Fibroblast of mammary gland (primary cell): ENCODE measurements at regions not wholly inside any gene's neighbourhood (a gene's known extent, or its start where the extent isn't known, plus 50 kb on each side); places are given as distances from the start of the nearest gene placed in this dataset.

Experiments
- DNase-seq: peaks from one replicate; pipeline ENCODE4 v3.0.0-alpha.2; 2010; ENCODE audit warnings: low read depth
- H3K4me3 ChIP-seq: 2 replicates; pipeline ENCODE4 v1.5.1; 2011; ENCODE audit warnings: low read depth, mild to moderate bottlenecking, low read length, moderate library complexity; ENCODE audit not compliant: control insufficient read depth
- TF ChIP-seq, protein P1 (sequence below): conservative IDR thresholded peaks from 2 replicates; pipeline ENCODE4 v1.5.1; 2011; ENCODE audit warnings: low read depth, low read length, inconsistent platforms; ENCODE audit not compliant: control insufficient read depth, insufficient read depth

DNA sequence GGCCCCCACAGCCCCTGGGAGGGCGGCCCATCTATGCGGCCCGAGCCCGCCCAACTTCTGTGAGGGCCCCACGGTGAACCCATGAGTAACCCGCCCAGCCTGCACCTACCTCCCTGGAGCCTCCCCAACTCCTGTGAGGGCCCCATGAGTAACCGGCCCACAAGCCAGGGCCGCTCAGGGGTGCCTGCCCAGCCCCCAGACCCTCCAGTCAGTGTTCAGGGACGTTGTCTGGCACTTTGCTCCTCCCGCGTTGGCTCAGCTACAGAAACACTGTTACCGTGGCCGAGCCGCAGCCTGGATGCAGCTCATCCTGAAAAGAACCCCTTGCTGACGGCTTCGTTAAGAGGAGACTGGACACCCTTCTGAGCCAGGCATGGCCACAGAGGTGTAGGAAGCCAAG is 179.6 kb downstream of the BRD1 start:
- DNase-seq = no peak
- TF ChIP-seq, protein P1, sequence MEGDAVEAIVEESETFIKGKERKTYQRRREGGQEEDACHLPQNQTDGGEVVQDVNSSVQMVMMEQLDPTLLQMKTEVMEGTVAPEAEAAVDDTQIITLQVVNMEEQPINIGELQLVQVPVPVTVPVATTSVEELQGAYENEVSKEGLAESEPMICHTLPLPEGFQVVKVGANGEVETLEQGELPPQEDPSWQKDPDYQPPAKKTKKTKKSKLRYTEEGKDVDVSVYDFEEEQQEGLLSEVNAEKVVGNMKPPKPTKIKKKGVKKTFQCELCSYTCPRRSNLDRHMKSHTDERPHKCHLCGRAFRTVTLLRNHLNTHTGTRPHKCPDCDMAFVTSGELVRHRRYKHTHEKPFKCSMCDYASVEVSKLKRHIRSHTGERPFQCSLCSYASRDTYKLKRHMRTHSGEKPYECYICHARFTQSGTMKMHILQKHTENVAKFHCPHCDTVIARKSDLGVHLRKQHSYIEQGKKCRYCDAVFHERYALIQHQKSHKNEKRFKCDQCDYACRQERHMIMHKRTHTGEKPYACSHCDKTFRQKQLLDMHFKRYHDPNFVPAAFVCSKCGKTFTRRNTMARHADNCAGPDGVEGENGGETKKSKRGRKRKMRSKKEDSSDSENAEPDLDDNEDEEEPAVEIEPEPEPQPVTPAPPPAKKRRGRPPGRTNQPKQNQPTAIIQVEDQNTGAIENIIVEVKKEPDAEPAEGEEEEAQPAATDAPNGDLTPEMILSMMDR = no peak
- H3K4me3 ChIP-seq = no peak overlapping the region

DNA sequence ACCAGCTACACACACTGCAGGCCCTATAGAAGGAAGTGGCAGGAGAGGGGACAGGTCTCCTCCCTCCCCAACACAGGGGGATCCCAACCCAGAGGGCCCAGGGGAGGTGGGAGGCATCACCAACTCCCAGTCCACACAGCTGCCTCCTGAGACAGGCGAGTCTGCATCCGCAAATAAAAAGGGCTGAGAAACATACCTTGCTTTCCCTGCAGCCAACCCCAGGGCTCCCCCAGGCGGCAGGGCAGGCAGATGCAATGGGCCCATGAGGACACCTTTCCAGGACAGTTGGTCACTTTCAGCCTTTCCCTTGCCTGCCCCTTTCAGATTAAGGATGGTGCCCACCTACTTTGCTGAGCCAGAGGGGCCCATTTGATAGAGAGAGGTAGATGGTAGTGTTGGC is 180.0 kb downstream of the BRD1 start:
- TF ChIP-seq, protein P1 = no peak
- no peak overlapping the region for H3K4me3 ChIP-seq
- no peak for DNase-seq

DNA sequence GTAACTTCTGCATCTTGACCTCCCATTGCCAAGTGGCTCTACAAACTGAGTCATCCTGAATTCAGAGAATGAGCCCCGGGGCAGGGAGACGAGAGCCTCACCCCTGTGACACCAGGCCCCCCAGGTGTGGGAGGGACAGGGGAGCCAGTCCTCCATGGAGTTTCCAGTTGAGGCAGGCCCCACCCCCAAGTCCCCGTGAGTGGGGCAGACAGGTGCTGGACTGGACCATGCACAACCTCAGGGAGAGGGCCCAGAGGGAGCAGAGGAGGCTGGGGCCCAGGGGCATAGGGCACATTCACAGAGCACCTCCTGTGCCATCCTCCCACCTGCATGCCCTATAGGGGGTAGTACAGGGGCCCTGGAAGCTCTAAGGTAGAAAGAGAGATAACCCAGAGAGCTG is 180.8 kb downstream of the BRD1 start:
- H3K4me3 ChIP-seq = no peak overlapping the region
- DNase-seq = no peak
- TF ChIP-seq, protein P1 = no peak

DNA sequence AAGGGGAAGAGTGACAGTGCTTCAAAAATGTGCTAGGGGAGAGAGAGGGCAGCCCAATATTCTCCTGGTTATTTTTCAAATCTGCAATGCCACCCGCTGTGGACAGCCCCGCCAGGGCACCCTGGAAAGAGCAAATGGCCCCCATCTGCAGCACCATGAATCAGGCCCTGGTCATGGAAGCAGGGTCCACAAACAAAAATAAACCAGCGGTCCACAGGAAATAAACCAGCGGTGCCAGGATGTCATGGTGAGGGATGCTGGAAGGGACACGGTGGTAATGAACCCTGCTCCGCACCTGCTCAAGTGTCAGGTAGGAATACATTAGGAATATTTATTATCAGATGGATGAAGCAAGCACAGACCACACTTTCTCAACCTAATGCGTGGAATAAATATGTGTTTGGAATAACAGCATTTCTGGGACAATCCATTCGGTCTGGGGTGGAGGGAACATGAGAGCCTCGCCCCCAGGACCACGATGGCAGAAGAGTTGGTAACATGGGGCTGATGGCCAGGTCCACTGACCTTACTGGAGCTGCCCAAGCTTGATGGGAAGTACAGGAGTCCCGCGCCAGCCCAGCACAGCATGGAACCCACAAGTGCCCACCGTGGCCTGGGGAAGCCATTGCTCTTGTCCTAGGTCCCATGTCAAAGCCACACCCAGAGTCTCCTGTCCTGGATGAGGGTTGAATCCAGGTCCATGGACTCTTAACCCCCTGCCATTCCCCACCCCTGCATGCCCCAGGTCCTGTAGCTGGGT is 181.7 kb downstream of the BRD1 start:
- no peak overlapping the region for H3K4me3 ChIP-seq
- TF ChIP-seq, protein P1 = no peak
- DNase-seq = no peak

DNA sequence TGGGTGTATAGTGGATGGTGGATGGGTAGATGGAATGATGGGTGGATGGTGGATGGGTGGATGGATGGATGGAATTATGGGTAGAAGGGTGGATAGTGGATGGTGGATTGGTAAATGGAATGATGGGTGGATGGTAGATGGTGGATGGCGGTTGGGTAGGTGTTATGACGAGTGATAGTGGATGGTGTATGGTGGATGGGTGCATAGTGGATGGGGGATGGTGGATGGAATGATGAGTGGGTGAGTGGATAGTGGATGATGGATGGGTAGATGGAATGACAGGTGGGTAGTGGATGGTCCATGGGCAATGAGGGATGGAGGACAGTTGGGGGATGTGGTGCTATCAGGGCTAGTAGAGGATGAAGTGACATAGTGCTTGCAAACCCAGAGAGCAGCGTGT is 182.4 kb downstream of the BRD1 start:
- no peak for DNase-seq
- no peak overlapping the region for H3K4me3 ChIP-seq
- TF ChIP-seq, protein P1 = no peak

DNA sequence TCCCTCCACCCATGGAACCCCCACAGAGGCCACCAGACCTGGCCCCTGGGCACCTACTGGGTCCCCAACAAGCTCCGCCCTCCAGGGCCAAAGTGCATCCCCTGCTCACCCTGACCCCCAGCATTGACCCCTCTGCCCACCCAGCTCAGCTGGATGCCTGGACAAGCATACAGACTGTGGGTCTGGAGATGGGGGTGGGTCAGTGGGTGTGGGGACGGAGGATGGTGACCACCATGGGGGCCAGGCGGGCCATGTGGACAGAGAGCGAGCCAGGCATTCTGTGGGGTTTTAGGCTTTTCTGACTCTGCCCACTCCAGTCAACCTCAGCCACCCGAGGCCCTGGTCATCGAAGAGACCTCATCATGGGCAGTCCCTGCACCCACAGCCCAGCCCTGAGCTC is 183.7 kb downstream of the BRD1 start:
- no peak overlapping the region for H3K4me3 ChIP-seq
- TF ChIP-seq, protein P1 = no peak
- no peak for DNase-seq
